Activated naive CD8-positive, alpha-beta T cell (primary cell): ENCODE measurements at regions not wholly inside any gene's neighbourhood (a gene's known extent, or its start where the extent isn't known, plus 50 kb on each side); places are given as distances from the start of the nearest gene placed in this dataset.

Experiments used
- H3K27ac Mint-ChIP-seq: one replicate; pipeline ENCODE4 v1.8.0; 2021; ENCODE audit warnings: mixed read lengths
- H3K27me3 Mint-ChIP-seq: one replicate; pipeline ENCODE4 v1.8.0; 2021; ENCODE audit warnings: mixed read lengths
- H3K36me3 Mint-ChIP-seq: one replicate; pipeline ENCODE4 v1.8.0; 2021; ENCODE audit warnings: mixed read lengths
- H3K4me1 Mint-ChIP-seq: one replicate; pipeline ENCODE4 v1.8.0; 2021; ENCODE audit warnings: low read depth, mixed read lengths
- H3K4me3 Mint-ChIP-seq: one replicate; pipeline ENCODE4 v1.8.0; 2021; ENCODE audit warnings: mild to moderate bottlenecking, mixed read lengths
- H3K9me3 Mint-ChIP-seq: one replicate; pipeline ENCODE4 v1.8.0; 2021; ENCODE audit warnings: low read depth, mixed read lengths

- Mint-ChIP-seq H3K27ac (no peak overlapping the region), H3K9me3 (no peaks in the 10 kb centered on the region), H3K27me3 (peaks cover 2% of the 10 kb centered on the region), H3K4me3 (no peak overlapping the region), H3K36me3 (no peaks in the 10 kb centered on the region), H3K4me1 (no peaks in the 10 kb centered on the region)
Measured at GRCh38 chr1:208858738-208859137, 614.6 kb upstream of the PLXNA2 start.

- Mint-ChIP-seq H3K9me3 (no peaks in the 10 kb centered on the region), H3K36me3 (no peaks in the 10 kb centered on the region), H3K27me3 (no peaks in the 10 kb centered on the region), H3K27ac (no peak overlapping the region), H3K4me1 (no peaks in the 10 kb centered on the region), H3K4me3 (no peak overlapping the region)
Measured at GRCh38 chr1:208864366-208864965, 620.3 kb upstream of the PLXNA2 start.

GRCh38 chr1:208866386-208866955 is 622.3 kb upstream of the PLXNA2 start:
- Mint-ChIP-seq H3K36me3 (no peaks in the 10 kb centered on the region), H3K27ac (no peak overlapping the region), H3K9me3 (peaks cover 7% of the 10 kb centered on the region), H3K4me3 (no peak overlapping the region), H3K4me1 (no peaks in the 10 kb centered on the region), H3K27me3 (no peaks in the 10 kb centered on the region)

- Mint-ChIP-seq H3K4me1 (no peaks in the 10 kb centered on the region), H3K27ac (no peak overlapping the region), H3K4me3 (no peak overlapping the region), H3K9me3 (peaks cover 7% of the 10 kb centered on the region), H3K27me3 (no peaks in the 10 kb centered on the region), H3K36me3 (no peaks in the 10 kb centered on the region)
Measured at GRCh38 chr1:208868554-208868953, 624.4 kb upstream of the PLXNA2 start.

DNA sequence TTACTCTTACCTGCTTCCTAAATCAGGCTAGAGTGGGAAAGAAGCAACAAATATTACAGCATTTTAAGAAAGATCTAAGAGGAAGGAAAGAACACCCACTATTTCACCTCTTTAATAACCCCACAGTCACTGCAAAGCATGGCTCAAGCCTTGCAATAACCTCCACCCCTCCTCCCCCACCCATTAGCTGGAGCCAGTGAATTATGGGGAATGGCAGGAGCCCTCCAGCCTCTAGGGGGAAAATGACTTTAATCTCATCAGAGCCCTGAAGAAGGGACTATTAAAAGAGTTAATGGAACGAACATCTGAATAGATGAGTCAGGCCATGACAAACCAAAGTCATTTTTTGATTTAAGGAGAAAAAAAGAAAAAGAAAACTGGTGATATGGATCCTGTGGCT is 630.7 kb upstream of the PLXNA2 start:
- no peaks in the 10 kb centered on the region for H3K36me3 Mint-ChIP-seq
- H3K4me3 Mint-ChIP-seq = no peak overlapping the region
- H3K4me1 Mint-ChIP-seq = no peaks in the 10 kb centered on the region
- H3K27ac Mint-ChIP-seq = no peak overlapping the region
- H3K9me3 Mint-ChIP-seq = peaks cover 11% of the 10 kb centered on the region
- peaks cover 4% of the 10 kb centered on the region for H3K27me3 Mint-ChIP-seq

DNA sequence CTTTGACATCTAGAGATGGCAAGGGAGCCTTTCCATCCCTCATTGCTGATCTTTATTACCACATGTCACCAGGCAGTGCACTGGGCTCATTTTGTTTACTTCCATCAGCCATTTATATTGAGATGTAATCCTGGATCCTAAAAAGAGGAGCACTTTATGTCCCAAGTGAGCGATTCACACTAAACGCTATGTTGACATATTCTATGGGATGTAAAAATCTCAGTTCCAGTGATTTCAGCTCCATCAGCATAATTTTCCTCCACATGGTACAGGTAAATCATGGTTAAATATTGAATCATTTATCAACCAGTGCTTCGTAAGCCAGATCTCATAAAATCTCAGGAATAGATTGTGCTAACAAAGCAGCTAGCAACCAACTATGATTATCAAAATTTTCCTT is 634.8 kb upstream of the PLXNA2 start:
- Mint-ChIP-seq H3K9me3 (no peaks in the 10 kb centered on the region), H3K36me3 (no peaks in the 10 kb centered on the region), H3K4me3 (no peak overlapping the region), H3K27me3 (peaks cover under 1% of the 10 kb centered on the region), H3K4me1 (no peaks in the 10 kb centered on the region), H3K27ac (no peak overlapping the region)

GRCh38 chr1:208880433-208881100 is 636.4 kb upstream of the PLXNA2 start:
- Mint-ChIP-seq H3K4me1 (no peaks in the 10 kb centered on the region), H3K27me3 (no peaks in the 10 kb centered on the region), H3K4me3 (no peak overlapping the region), H3K36me3 (no peaks in the 10 kb centered on the region), H3K9me3 (no peaks in the 10 kb centered on the region), H3K27ac (no peak overlapping the region)

DNA sequence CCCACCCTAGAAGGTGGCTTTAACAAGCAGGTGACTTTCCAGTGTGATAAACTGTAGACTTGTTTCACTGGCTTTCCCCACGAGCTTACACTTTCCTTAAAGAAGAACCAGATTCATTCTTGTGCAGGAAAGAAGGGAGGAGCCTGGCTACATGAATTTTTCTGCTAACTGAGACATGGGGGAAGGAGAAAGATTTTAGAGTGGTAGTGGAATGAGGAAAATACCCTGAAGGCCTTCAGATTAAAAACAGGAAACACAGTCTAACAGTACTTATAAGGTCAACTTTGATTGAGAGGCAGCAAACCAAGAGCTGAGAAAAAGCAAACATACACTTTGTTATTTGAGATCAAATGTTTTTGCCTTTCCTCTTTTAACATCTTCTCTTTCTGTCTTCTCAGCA is 640.9 kb upstream of the PLXNA2 start:
- H3K27ac Mint-ChIP-seq = no peak overlapping the region
- H3K9me3 Mint-ChIP-seq = no peaks in the 10 kb centered on the region
- no peaks in the 10 kb centered on the region for H3K36me3 Mint-ChIP-seq
- no peaks in the 10 kb centered on the region for H3K4me1 Mint-ChIP-seq
- H3K4me3 Mint-ChIP-seq = no peak overlapping the region
- no peaks in the 10 kb centered on the region for H3K27me3 Mint-ChIP-seq

GRCh38 chr1:208885650-208886049 is 641.5 kb upstream of the PLXNA2 start:
- no peaks in the 10 kb centered on the region for H3K27me3 Mint-ChIP-seq
- H3K36me3 Mint-ChIP-seq = no peaks in the 10 kb centered on the region
- H3K9me3 Mint-ChIP-seq = no peaks in the 10 kb centered on the region
- H3K4me3 Mint-ChIP-seq = no peak overlapping the region
- H3K4me1 Mint-ChIP-seq = no peaks in the 10 kb centered on the region
- no peak overlapping the region for H3K27ac Mint-ChIP-seq

DNA sequence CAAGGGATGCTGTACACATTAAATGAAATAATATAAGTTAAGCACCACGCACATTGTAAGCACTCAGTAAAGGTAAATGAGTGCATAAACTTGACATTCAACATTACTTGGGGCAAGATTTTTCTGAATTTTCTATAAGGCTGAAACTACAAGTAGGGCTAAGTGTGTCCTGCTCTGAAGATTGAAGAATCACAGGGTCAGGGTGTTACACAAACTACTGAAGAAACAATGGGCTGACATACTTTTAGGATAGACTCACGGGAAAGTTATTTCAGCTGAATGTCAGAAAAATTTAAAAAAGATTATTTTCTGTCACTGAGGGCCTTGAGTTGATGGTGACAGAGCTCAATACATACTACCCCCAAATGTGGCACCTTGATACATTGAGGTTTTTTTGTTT is 644.2 kb upstream of the PLXNA2 start:
- Mint-ChIP-seq H3K27ac (no peak overlapping the region), H3K4me3 (no peak overlapping the region), H3K27me3 (peaks cover 5% of the 10 kb centered on the region), H3K36me3 (no peaks in the 10 kb centered on the region), H3K9me3 (no peaks in the 10 kb centered on the region), H3K4me1 (no peaks in the 10 kb centered on the region)

DNA sequence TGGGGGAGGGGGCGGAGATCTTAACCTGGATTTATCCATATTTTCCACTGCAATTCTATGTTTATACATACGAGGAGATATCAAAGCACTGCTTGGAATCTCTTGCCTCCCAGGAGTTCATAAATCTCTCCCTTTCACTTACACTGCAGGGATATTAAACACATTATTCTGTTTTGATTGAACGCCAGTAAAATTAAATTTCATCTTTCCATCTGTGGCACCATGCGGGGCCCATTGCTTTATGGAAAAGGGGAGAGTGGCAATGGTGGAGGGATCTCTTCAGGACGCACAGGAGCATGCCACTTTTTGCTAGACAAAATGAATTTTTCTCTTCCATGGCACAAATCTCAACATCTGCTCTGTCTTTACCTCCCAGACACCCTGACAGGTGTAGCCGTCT is 648.0 kb upstream of the PLXNA2 start:
- peaks cover 8% of the 10 kb centered on the region for H3K9me3 Mint-ChIP-seq
- H3K27ac Mint-ChIP-seq = no peak overlapping the region
- H3K27me3 Mint-ChIP-seq = peaks cover 7% of the 10 kb centered on the region
- H3K4me1 Mint-ChIP-seq = no peaks in the 10 kb centered on the region
- H3K4me3 Mint-ChIP-seq = no peak overlapping the region
- H3K36me3 Mint-ChIP-seq = no peaks in the 10 kb centered on the region

DNA sequence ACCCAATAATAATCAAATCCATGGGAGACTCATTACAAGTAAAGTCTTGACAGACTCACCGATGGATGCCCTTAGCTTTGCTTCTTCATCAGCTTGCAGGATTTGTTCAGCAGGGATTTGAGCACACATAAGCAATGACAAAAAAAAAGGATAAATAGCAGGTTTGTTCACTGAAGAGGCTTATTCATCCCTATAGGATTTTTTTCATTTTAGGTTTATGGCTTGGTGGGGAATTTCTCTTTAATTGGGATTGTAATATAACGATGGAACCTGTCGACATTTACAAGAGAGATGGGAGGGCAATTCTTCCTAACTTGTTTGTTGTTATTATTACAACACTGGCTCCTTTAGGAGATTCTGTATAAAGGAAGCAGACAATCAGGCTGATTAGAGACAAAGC is 649.1 kb upstream of the PLXNA2 start:
- no peak overlapping the region for H3K27ac Mint-ChIP-seq
- peaks cover 7% of the 10 kb centered on the region for H3K27me3 Mint-ChIP-seq
- no peaks in the 10 kb centered on the region for H3K4me1 Mint-ChIP-seq
- no peak overlapping the region for H3K4me3 Mint-ChIP-seq
- H3K36me3 Mint-ChIP-seq = no peaks in the 10 kb centered on the region
- peaks cover 8% of the 10 kb centered on the region for H3K9me3 Mint-ChIP-seq

DNA sequence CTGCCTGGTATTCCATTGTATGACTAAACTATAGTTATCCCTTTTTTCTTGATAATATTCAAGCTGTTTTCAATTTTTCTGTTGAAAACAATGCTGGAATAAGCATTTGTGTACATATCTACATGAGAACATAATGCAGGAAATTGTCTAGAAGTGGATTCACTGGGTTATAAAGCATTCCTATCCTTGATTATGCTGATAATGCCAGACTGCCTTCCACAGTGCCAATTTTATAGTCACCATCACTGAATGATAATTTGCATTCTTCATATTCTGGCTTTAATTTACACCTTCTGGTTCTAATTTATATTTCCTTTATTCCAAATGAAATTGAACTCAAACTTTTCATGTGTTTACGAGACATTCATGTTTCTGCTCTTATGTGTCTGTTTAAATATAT is 651.0 kb upstream of the PLXNA2 start:
- Mint-ChIP-seq H3K36me3 (no peaks in the 10 kb centered on the region), H3K9me3 (peaks cover 8% of the 10 kb centered on the region)

DNA sequence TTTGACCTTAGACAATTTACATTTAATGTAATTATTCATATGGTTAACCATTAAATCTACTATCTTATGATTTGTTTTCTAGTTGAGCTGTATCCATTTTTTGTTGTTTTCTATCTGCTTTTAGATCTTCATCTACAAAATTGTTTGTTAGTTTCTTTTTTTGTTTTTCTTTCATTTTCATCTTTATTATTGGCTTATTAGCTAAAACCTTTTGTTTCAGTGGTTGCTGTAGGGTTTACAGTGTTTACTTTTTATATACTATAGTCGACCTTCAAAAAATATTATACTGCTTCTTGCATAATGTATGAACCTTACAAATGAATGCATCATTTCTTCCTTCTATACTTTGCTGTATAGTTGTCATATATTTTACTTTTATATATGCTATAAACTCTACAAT is 651.6 kb upstream of the PLXNA2 start:
- H3K9me3 Mint-ChIP-seq = peaks cover 8% of the 10 kb centered on the region

More for the DNA sequence above, 651.0 kb upstream of the PLXNA2 start:
- Mint-ChIP-seq H3K4me3 (no peak overlapping the region), H3K27me3 (peaks cover 11% of the 10 kb centered on the region), H3K4me1 (no peaks in the 10 kb centered on the region), H3K27ac (no peak overlapping the region)

DNA sequence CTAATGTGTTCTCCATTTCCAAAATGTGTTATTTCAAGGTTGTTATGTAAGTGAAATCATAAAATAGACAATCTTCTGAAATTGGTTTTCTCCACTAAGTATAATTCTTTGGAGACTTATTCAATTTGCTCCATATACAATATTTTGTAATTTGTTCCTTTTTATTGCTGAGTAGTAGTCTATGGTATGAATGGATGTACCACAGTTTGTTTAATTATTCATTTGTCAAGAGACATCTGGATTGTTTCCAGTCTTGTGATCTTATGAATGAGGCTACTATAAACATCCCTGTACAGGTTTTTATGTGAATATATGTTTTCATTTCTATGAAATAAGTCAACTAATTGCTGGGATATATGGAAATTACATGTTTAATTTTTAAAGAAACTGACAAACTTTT is 652.6 kb upstream of the PLXNA2 start:
- Mint-ChIP-seq H3K27ac (no peak overlapping the region), H3K9me3 (peaks cover 8% of the 10 kb centered on the region), H3K4me1 (no peaks in the 10 kb centered on the region), H3K4me3 (no peak overlapping the region), H3K36me3 (no peaks in the 10 kb centered on the region), H3K27me3 (peaks cover 11% of the 10 kb centered on the region)

More for the DNA sequence above, 651.6 kb upstream of the PLXNA2 start:
- H3K4me1 Mint-ChIP-seq = no peaks in the 10 kb centered on the region
- no peaks in the 10 kb centered on the region for H3K36me3 Mint-ChIP-seq
- peaks cover 11% of the 10 kb centered on the region for H3K27me3 Mint-ChIP-seq
- H3K27ac Mint-ChIP-seq = no peak overlapping the region
- H3K4me3 Mint-ChIP-seq = no peak overlapping the region

- Mint-ChIP-seq H3K4me3 (no peak overlapping the region), H3K27me3 (peaks cover 10% of the 10 kb centered on the region), H3K9me3 (peaks cover 8% of the 10 kb centered on the region), H3K27ac (no peak overlapping the region), H3K36me3 (no peaks in the 10 kb centered on the region), H3K4me1 (no peaks in the 10 kb centered on the region)
Measured at GRCh38 chr1:208899438-208899837, 655.3 kb upstream of the PLXNA2 start.
